H1 (cell line): ENCODE measurements at regions not wholly inside any gene's neighbourhood (a gene's known extent, or its start where the extent isn't known, plus 50 kb on each side); places are given as distances from the start of the nearest gene placed in this dataset.

Source experiments
- CREB1 ChIP-seq: IDR thresholded peaks from 2 replicates; pipeline ENCODE4 v1.6.1; 2012; ENCODE audit warnings: inconsistent platforms
- KDM4A ChIP-seq: IDR thresholded peaks from one replicate; pipeline ENCODE4 v1.7.1; 2012; ENCODE audit warnings: low read depth, mild to moderate bottlenecking, moderate library complexity, low read length, inconsistent platforms; ENCODE audit not compliant: severe bottlenecking
- NANOG ChIP-seq: IDR thresholded peaks from 2 replicates; pipeline ENCODE4 v1.6.1; 2011; ENCODE audit warnings: low read length, low read depth, mild to moderate bottlenecking, inconsistent platforms; ENCODE audit not compliant: insufficient read depth, poor library complexity, severe bottlenecking
- SIX5 ChIP-seq: IDR thresholded peaks from 2 replicates; pipeline ENCODE4 v1.6.1; 2011; ENCODE audit warnings: mild to moderate bottlenecking, low read depth, low read length
- TEAD4 ChIP-seq: IDR thresholded peaks from 2 replicates; pipeline ENCODE4 v1.6.1; 2012; ENCODE audit warnings: low read depth, low read length, inconsistent platforms, mixed read lengths

DNA sequence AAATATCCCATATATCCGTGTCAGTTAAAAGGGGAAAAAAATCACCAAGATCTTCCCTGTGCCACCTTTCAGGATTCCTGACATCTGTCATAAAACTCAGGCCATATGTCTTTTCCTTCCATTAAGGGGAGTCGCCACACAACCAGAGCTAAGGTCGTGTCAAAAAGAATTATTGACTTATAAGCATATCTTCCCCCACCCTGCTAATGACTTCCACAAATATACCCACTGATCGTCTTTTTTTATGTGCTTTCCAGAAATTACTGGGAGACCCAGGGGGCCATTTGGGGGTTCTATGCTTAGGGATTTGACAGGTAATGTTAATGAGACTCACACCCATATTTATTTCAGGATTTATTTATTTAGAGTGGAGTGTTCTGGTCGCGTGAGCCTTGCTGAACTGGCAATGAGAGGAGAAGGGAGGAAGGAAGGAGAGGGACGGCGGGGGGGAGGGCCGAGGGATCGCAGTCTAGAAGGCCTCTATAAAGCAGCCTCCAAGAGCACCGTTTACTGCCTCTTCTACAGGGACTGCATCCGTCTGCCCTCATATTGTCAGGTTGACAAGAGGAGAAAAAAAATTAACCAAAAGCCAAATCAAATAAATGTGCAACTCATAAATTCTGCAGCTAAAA, 135.7 kb upstream of the MGMT start (continued):
- no peak for TF ChIP-seq KDM4A
- no peak for TF ChIP-seq NANOG
- no peak for TF ChIP-seq CREB1
- no peak for TF ChIP-seq SIX5
- TF ChIP-seq TEAD4, result no peak
